GM12891 (cell line): ENCODE measurements at regions not wholly inside any gene's neighbourhood (a gene's known extent, or its start where the extent isn't known, plus 50 kb on each side); places are given as distances from the start of the nearest gene placed in this dataset.

Source experiments
- POLR2A ChIP-seq: IDR thresholded peaks from 2 replicates; pipeline ENCODE4 v1.6.1; 2011; ENCODE audit warnings: low read depth, low read length, control low read depth
- POLR2AphosphoS5 ChIP-seq: IDR thresholded peaks from 2 replicates; pipeline ENCODE4 v1.6.1; 2011; ENCODE audit warnings: low read depth, low read length, control low read depth

DNA sequence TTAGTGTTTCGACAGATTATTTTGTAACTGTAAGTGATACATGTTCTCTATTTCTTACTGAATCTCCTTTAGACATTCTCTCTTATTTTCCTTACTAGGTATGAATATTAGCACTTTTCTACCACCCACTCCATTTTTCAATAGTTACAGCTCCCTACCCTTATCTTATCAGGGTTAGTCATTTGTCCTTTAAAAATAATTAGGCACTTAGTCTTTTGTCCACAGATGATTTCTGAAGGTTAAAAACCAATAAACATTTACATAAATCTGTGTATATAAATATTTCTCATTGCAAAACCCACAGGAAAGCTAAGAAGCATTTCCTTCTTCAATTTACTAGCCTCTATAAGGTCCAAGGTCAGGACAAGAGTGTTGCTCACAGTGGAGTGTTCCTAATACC lies 624.1 kb upstream of the MIR17HG start:
- TF ChIP-seq POLR2A: no peak
- TF ChIP-seq POLR2AphosphoS5: no peak
